Epithelial cell of proximal tubule (primary cell): ENCODE measurements at regions not wholly inside any gene's neighbourhood (a gene's known extent, or its start where the extent isn't known, plus 50 kb on each side); places are given as distances from the start of the nearest gene placed in this dataset.
"Not testable (repeated sequence)": the region's sequence is repeated elsewhere in the genome, so short reads cannot be mapped to it uniquely, and the experiment has no call there.

Experiments used
- DNase-seq: peaks from one replicate; pipeline ENCODE4 v3.0.0-alpha.2; 2011; ENCODE audit warnings: low read depth
- H3K4me3 ChIP-seq: 2 replicates; pipeline ENCODE4 v1.5.1; 2011; ENCODE audit warnings: low read depth, mild to moderate bottlenecking, low read length
- CTCF ChIP-seq: conservative IDR thresholded peaks from 2 replicates; pipeline ENCODE4 v1.5.1; 2012; ENCODE audit warnings: low read depth, mild to moderate bottlenecking, low read length

GRCh38 chrY:19600711-19601110, 143.8 kb downstream of the KDM5D start:
- H3K4me3 ChIP-seq = no peak overlapping the region
- TF ChIP-seq CTCF = no peak
- DNase-seq = no peak

GRCh38 chrY:19590235-19590634, 154.3 kb downstream of the KDM5D start:
- no peak for TF ChIP-seq CTCF
- H3K4me3 ChIP-seq = no peak overlapping the region
- no peak for DNase-seq

GRCh38 chrY:19589664-19590063, 154.9 kb downstream of the KDM5D start:
- no peak overlapping the region for H3K4me3 ChIP-seq
- no peak for DNase-seq
- no peak for TF ChIP-seq CTCF

- TF ChIP-seq CTCF = no peak
- DNase-seq = no peak
These were observed 157.2 kb downstream of the KDM5D start for GRCh38 chrY:19587311-19587710.

GRCh38 chrY:19580990-19581389, 163.5 kb downstream of the KDM5D start:
- not testable (repeated sequence) for H3K4me3 ChIP-seq, DNase-seq

More at GRCh38 chrY:19587311-19587710, 157.2 kb downstream of the KDM5D start:
- H3K4me3 ChIP-seq = no peak overlapping the region

- DNase-seq = no peak
- no peak for TF ChIP-seq CTCF
These were observed 166.1 kb downstream of the KDM5D start for GRCh38 chrY:19578281-19578874.

GRCh38 chrY:19577250-19577649, 167.3 kb downstream of the KDM5D start:
- no peak for TF ChIP-seq CTCF
- no peak for DNase-seq
- H3K4me3 ChIP-seq = no peak overlapping the region

More at GRCh38 chrY:19578281-19578874, 166.1 kb downstream of the KDM5D start:
- no peak overlapping the region for H3K4me3 ChIP-seq
